ENCODE measurements at regions not wholly inside any gene's neighbourhood (a gene's known extent, or its start where the extent isn't known, plus 50 kb on each side); places are given as distances from the start of the nearest gene placed in this dataset.

GRCh38 chr2:19580264-19580663 lies 221.8 kb upstream of the OSR1 start:
- DNase-seq, result no peak

DNA sequence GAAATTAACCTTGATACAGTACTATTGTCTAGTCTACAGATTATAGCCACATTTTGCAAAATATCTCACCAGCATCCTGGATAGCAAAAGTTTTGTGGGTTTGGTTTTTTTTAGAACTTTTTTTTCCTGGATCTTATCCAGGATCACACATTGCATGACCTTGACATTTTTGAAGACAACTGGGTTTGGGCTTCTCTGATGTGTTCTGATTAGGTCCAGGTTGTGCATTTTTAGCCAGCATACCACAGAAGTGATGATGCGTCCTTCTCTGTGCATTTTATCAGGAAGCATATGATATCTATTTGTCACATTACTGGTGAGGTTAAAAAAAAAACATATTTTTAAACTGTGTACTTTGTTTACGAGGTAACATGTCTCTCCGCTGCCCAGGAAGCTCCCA lies 221.0 kb upstream of the OSR1 start:
- DNase-seq, result no peak

DNA sequence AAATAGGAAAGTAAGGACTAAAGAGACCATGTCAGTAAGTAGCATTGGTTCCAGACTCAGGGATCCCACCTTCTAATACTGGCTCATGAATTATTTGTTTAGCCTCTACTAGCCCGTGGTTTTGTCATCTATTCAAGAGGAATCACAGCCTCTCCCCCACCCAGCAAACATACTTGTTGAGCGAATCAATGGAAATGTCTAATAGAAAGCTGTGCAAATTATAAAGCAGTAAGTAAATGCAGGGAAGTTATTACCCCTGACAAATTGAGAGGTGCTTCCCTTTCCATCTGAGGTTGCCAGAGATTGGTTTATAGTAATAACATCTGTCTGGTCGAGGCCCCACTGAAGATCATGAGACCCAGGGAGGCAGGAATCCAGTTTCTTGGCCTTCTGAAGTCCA lies 219.3 kb upstream of the OSR1 start:
- no peak for DNase-seq

DNA sequence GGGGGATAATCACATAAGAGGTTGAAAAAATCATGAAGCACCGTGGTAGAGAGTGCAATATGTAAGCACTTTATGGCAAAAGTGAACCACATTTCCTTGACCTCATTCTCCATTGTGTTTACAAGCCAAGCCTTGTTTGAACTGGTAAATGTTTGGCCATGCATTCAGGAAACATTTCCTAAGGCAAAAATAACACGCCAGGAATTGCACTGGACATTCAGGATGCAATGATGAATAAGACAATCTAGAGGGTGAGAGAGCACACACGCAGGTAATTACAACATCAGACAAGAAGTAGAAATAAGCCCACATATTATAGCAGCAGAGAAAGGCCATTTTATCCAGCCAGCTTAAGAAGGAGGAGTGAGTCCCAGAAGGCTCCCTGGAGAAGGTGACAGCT lies 218.0 kb upstream of the OSR1 start:
- no peak for DNase-seq

DNA sequence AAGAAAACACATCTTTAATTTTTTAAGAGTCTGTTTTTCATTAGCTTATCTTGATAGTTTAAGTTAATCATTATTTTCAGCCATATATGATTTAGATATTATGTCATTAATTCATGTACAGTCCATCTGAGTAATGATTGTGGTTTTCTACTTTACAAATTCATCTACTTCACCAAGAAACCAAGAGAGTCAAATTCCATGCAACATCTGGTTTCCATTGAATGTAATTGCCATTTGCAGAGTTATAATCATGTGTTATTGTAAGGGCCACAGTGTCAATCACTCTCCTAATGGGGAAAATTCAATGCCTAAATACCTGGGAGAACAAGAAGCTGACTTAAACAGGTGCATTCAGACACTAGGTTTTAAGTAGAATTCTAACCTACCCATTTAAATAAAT lies 217.2 kb upstream of the OSR1 start:
- DNase-seq, result no peak

DNA sequence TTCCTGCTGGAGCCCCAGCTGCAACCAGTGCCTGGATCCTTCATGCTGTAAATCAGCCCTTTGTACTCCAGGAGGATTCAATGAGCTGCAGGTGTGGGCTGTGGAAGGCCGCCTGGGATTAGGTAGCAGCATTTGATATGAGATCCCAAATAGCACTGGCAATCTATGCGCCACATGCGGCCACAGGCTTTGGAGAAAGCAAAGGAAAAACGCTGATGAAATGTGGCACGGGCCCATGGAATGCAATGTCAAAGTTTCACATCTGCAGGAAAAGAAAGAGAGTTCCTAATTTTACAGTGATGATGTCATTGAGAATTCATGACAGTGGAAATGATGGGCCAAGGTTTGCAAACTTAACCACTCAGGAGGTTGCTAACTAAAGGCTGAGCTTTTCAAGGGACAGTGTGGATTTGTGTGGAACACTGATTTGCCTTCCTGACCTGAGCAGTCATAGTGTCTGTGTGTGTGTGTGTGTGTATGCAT lies 216.4 kb upstream of the OSR1 start:
- no peak for DNase-seq

GRCh38 chr2:19573784-19574183 lies 215.4 kb upstream of the OSR1 start:
- no peak for DNase-seq

DNA sequence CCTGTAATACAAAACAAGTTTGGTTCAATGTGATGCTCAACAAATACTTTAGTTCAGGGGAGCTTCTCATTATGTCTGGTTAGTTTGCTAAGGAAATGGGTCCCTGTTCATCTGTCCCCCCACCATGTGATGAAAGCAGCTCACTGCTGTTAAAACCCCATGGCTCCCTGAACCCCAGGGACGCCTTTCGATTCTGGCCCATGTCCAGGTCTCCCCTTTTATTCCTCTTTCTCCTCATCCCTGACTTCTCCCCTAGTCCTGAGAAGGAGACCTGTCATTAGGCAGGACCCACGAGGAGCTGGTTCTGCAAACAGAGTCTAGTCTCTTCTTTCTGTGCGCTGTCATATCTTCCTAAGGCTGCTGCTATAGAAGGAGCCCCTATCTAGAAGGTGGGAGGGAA lies 213.3 kb upstream of the OSR1 start:
- no peak for DNase-seq

DNA sequence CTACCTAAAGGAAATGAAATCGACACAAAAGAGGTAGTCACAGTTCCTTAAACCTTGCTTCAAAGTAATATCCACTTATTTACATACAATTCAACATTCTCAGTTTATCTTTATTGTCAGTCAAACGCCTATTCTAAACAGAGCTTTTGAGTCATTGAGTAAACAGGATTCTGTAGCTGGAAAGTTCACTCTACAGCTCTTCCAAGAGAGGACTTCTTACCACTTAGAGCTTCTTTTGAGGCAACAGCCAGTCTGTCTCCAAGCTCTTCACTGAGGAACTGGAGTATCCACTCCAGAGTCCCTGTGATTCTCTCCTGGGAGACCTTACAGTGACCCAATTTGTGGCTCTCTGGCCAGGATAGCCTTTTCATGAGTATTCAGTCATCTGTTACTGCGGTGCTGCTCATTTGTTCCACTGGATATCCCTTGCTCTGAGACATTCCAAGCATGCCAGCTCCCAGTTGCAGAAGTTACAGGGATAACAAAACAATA lies 210.9 kb upstream of the OSR1 start:
- no peak for DNase-seq

GRCh38 chr2:19568809-19569208 lies 210.4 kb upstream of the OSR1 start:
- no peak for DNase-seq

- no peak for DNase-seq
Observed at GRCh38 chr2:19560785-19561184, 202.4 kb upstream of the OSR1 start.

DNA sequence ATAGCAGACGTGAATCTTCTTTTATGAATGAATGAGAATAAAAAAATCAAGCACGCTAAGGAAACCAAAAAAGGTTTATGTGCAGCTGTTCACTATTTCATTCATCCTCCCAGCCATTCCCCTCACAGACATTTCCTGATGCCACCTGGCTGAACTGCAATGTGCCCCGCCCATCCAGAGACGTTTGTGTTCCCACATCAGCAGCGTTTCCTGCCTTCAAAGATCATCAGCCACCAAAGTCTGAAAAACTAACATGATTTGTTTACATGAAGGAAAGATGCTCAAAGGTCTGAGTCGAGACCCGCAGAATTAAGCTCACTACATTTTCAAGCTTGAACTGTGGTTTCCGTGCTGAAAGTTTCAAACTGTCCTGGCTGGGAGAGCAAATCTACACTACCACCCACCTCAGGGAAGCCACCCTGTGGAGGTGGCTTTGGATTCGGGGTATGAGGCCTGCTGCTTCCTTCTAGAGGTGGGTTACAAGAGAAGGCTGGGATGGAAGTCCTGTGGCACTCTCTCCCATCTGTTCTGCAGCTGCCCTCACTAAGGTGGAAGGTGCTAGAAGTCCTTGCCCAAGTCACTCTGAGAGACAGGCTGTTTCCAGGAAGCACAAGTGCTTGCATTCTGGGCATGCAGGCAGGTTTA lies 201.3 kb upstream of the OSR1 start:
- DNase-seq, result no peak

GRCh38 chr2:19556648-19557047 lies 198.2 kb upstream of the OSR1 start:
- DNase-seq, result no peak

- no peak for DNase-seq
Observed at GRCh38 chr2:19554520-19554919, 196.1 kb upstream of the OSR1 start.

- no peak for DNase-seq
Observed at GRCh38 chr2:19552270-19552669, 193.8 kb upstream of the OSR1 start.

DNA sequence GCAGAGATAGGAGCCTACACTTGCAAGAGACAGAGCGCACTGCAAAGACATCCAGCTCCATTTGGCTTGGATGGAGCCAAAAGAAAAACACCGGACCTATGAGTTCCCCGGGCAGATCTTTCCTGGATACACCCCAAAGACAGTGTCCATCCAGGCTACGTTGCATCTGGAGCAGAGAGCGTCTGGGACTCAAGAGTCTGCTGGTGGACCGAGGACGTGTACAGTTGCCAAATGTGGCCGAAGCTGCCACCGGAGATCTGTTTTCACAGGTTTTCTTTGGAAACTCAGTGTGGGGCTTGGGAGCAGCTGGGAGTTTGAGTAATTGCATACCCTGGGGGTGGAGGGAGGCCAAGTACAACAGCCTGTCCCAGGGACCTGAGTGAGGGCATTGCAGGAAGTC lies 192.3 kb upstream of the OSR1 start:
- no peak for DNase-seq

GRCh38 chr2:19549821-19550220 lies 191.4 kb upstream of the OSR1 start:
- DNase-seq, result no peak

DNA sequence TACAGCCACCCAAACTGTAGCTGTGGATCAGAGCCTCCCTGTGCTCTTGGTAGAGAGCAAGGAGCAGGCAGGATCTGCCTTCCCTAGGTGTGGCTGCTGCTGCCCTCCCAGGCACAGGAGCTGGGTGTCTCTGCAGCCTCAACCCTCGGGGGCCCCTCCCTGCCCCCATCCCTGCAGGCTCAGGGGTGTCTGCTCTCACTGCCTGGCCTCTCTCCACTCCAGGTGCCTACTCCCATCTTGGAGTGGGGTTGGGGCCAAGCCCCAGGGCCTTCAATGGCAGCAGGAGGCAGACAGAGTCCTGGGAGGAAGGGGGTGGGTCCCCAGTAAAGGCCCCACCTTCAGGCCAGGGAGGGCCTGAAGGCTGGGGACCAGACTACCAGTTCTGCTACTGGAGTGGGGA lies 189.7 kb upstream of the OSR1 start:
- DNase-seq, result no peak

- no peak for DNase-seq
Observed at GRCh38 chr2:19547321-19547720, 188.9 kb upstream of the OSR1 start.

DNA sequence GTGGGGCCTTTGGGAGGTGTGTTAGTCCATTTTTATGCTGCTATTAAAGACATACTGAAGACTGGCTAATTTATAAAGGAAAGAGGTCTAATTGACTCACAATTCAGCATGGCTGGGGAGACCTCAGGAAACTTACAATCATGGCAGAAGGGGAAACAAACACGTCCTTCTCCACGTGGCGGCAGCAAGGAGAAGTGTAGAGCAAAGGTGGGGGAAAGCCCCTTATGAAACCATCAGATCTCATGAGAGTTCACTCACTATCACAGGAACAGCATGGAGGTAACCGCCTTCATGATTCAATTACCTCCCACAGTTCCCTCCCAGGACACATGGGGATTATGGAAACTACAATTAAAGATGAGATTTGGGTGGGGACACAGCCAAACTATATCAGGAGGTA lies 187.1 kb upstream of the OSR1 start:
- no peak for DNase-seq

DNA sequence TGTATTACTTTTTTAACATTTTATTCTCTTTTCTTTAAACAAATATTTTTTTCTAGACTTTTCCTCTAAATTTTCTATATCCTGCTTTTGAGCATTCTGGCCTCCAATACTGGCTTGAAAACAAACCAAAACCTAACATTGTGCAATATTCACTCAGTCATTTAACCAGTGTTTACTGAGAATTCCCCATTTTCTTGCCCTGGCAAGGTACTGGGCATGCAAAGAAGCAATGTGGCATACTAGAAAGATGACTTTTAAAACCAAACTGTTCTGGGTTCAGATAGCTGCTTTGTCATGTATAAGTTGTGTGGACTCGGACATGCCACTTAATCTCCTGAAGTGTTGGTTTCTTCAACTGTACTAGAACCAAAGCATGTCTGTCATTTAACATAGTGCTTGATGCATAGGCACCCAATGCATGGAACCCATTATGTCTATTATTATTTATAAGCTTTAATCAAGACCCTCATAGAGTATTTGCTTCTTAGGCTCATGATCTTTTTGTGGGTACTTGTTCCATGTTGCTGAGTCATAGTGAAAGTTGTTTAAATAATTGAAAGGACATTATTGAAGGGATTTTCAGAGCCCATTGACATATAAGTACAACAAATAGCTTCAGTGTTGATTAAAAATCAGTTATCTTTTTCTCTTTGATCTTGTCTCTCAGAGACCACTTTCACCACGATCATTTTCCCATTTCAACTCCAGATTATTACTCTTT lies 185.4 kb upstream of the OSR1 start:
- DNase-seq, result no peak

- DNase-seq, result no peak
Observed at GRCh38 chr2:19542796-19543662, 184.6 kb upstream of the OSR1 start.

- no peak for DNase-seq
Observed at GRCh38 chr2:19541884-19542283, 183.5 kb upstream of the OSR1 start.

Measured in stimulated activated CD4-positive, alpha-beta T cell treated with anti-CD3 and anti-CD28 coated beads, Interleukin-1b, Interleukin-23, amount 100 ng/mL, for 48 hours (primary cell).